ENCODE measurements at regions not wholly inside any gene's neighbourhood (a gene's known extent, or its start where the extent isn't known, plus 50 kb on each side); places are given as distances from the start of the nearest gene placed in this dataset.

GRCh38 chr4:30605616-30606190 is 114.5 kb upstream of the PCDH7 start:
- TF ChIP-seq CTCF (IDR thresholded peaks at IDR 0.05; ENCODE audit: extremely low read depth, low read depth, low read length) = no peak
- H2AFZ ChIP-seq (ENCODE audit: low read length) = no peak overlapping the region
- DNase-seq (ENCODE audit: insufficient read length, low spot score, missing footprints) = no peak

GRCh38 chr4:30610361-30610760 is 109.8 kb upstream of the PCDH7 start:
- no peak overlapping the region for H3K4me3 ChIP-seq (ENCODE audit: insufficient read depth, low read length)
- H3K4me1 ChIP-seq (ENCODE audit: insufficient read depth, low read length) = no peaks in the 10 kb centered on the region
- H3K36me3 ChIP-seq (ENCODE audit: insufficient read depth, low read length) = no peaks in the 10 kb centered on the region
- no peak overlapping the region for H3K4me2 ChIP-seq (ENCODE audit: insufficient read depth, low read length)
- no peak overlapping the region for H3K27ac ChIP-seq (ENCODE audit: low read depth, low read length)
- H2AFZ ChIP-seq (ENCODE audit: low read length) = no peak overlapping the region
- no peaks in the 10 kb centered on the region for H4K20me1 ChIP-seq (ENCODE audit: insufficient read depth, low read length)
- H3K27me3 ChIP-seq (ENCODE audit: insufficient read depth, low read length) = no peaks in the 10 kb centered on the region
- no peaks in the 10 kb centered on the region for H3K79me2 ChIP-seq (ENCODE audit: insufficient read depth, low read length)
- no peak for TF ChIP-seq CTCF (IDR thresholded peaks at IDR 0.05; ENCODE audit: extremely low read depth, low read depth, low read length)
- peaks cover 3% of the 10 kb centered on the region for H3K9me3 ChIP-seq (ENCODE audit: low read depth, low read length)
- no peak for DNase-seq (ENCODE audit: insufficient read length, low spot score, missing footprints)

More at GRCh38 chr4:30605616-30606190, 114.5 kb upstream of the PCDH7 start:
- H3K79me2 ChIP-seq (ENCODE audit: insufficient read depth, low read length) = no peaks in the 10 kb centered on the region
- H3K27ac ChIP-seq (ENCODE audit: low read depth, low read length) = no peak overlapping the region
- no peaks in the 10 kb centered on the region for H3K4me1 ChIP-seq (ENCODE audit: insufficient read depth, low read length)
- no peaks in the 10 kb centered on the region for H3K36me3 ChIP-seq (ENCODE audit: insufficient read depth, low read length)
- no peaks in the 10 kb centered on the region for H4K20me1 ChIP-seq (ENCODE audit: insufficient read depth, low read length)
- no peak overlapping the region for H3K4me3 ChIP-seq (ENCODE audit: insufficient read depth, low read length)
- H3K9me3 ChIP-seq (ENCODE audit: low read depth, low read length) = no peaks in the 10 kb centered on the region
- no peaks in the 10 kb centered on the region for H3K27me3 ChIP-seq (ENCODE audit: insufficient read depth, low read length)
- H3K4me2 ChIP-seq (ENCODE audit: insufficient read depth, low read length) = no peak overlapping the region

- Histone ChIP-seq H3K27me3 (ENCODE audit: insufficient read depth, low read length) (no peaks in the 10 kb centered on the region), H3K4me1 (ENCODE audit: insufficient read depth, low read length) (no peaks in the 10 kb centered on the region), H4K20me1 (ENCODE audit: insufficient read depth, low read length) (no peaks in the 10 kb centered on the region), H3K27ac (ENCODE audit: low read depth, low read length) (no peak overlapping the region), H3K36me3 (ENCODE audit: insufficient read depth, low read length) (no peaks in the 10 kb centered on the region), H3K79me2 (ENCODE audit: insufficient read depth, low read length) (no peaks in the 10 kb centered on the region), H3K4me2 (ENCODE audit: insufficient read depth, low read length) (no peak overlapping the region), H2AFZ (ENCODE audit: low read length) (no peak overlapping the region), H3K4me3 (ENCODE audit: insufficient read depth, low read length) (no peak overlapping the region), H3K9me3 (ENCODE audit: low read depth, low read length) (peaks cover 3% of the 10 kb centered on the region)
- no peak for DNase-seq (ENCODE audit: insufficient read length, low spot score, missing footprints)
- TF ChIP-seq CTCF (IDR thresholded peaks at IDR 0.05; ENCODE audit: extremely low read depth, low read depth, low read length) = no peak
Observed at GRCh38 chr4:30614771-30615170, 105.4 kb upstream of the PCDH7 start.

GRCh38 chr4:30616942-30617646 is 103.1 kb upstream of the PCDH7 start:
- Histone ChIP-seq H3K27me3 (ENCODE audit: insufficient read depth, low read length) (no peaks in the 10 kb centered on the region), H3K36me3 (ENCODE audit: insufficient read depth, low read length) (no peaks in the 10 kb centered on the region), H3K79me2 (ENCODE audit: insufficient read depth, low read length) (no peaks in the 10 kb centered on the region), H3K4me3 (ENCODE audit: insufficient read depth, low read length) (no peak overlapping the region), H3K4me1 (ENCODE audit: insufficient read depth, low read length) (no peaks in the 10 kb centered on the region), H3K4me2 (ENCODE audit: insufficient read depth, low read length) (no peak overlapping the region), H4K20me1 (ENCODE audit: insufficient read depth, low read length) (no peaks in the 10 kb centered on the region), H3K27ac (ENCODE audit: low read depth, low read length) (no peak overlapping the region), H3K9me3 (ENCODE audit: low read depth, low read length) (peaks cover 3% of the 10 kb centered on the region), H2AFZ (ENCODE audit: low read length) (no peak overlapping the region)
- no peak for TF ChIP-seq CTCF (IDR thresholded peaks at IDR 0.05; ENCODE audit: extremely low read depth, low read depth, low read length)
- DNase-seq (ENCODE audit: insufficient read length, low spot score, missing footprints) = no peak
